ENCODE measurements at regions not wholly inside any gene's neighbourhood (a gene's known extent, or its start where the extent isn't known, plus 50 kb on each side); places are given as distances from the start of the nearest gene placed in this dataset.
"Not testable (repeated sequence)": the region's sequence is repeated elsewhere in the genome, so short reads cannot be mapped to it uniquely, and the experiment has no call there.

GRCh38 chr5:4022056-4022670 is 426.5 kb downstream of the IRX1 start:
- Histone ChIP-seq H3K4me1 (no peaks in the 10 kb centered on the region), H3K4me3 (no peak overlapping the region), H3K36me3 (no peaks in the 10 kb centered on the region), H3K27ac (no peak overlapping the region), H3K27me3 (no peaks in the 10 kb centered on the region), H3K9me3 (no peaks in the 10 kb centered on the region)
- no peak for TF ChIP-seq POLR2A (IDR thresholded peaks at IDR 0.05)
- TF ChIP-seq CTCF (IDR thresholded peaks at IDR 0.05): no peak
- no peak for DNase-seq

GRCh38 chr5:4023091-4023752 is 427.6 kb downstream of the IRX1 start:
- TF ChIP-seq CTCF (IDR thresholded peaks at IDR 0.05): no peak
- TF ChIP-seq POLR2A (IDR thresholded peaks at IDR 0.05): no peak
- Histone ChIP-seq H3K27ac (no peak overlapping the region), H3K36me3 (no peaks in the 10 kb centered on the region), H3K9me3 (no peaks in the 10 kb centered on the region), H3K27me3 (no peaks in the 10 kb centered on the region), H3K4me3 (no peak overlapping the region), H3K4me1 (no peaks in the 10 kb centered on the region)
- DNase-seq: no peak

- TF ChIP-seq POLR2A (IDR thresholded peaks at IDR 0.05) (no peak), CTCF (IDR thresholded peaks at IDR 0.05) (no peak)
- Histone ChIP-seq H3K27ac (no peak overlapping the region), H3K9me3 (no peaks in the 10 kb centered on the region), H3K27me3 (no peaks in the 10 kb centered on the region), H3K4me3 (no peak overlapping the region), H3K4me1 (no peaks in the 10 kb centered on the region), H3K36me3 (no peaks in the 10 kb centered on the region)
- no peak for DNase-seq
These were observed 428.2 kb downstream of the IRX1 start for GRCh38 chr5:4023753-4024335.

GRCh38 chr5:4027088-4027734 is 431.6 kb downstream of the IRX1 start:
- H3K9me3 ChIP-seq: no peaks in the 10 kb centered on the region
- no peak for DNase-seq
- TF ChIP-seq POLR2A (IDR thresholded peaks at IDR 0.05) (no peak), CTCF (IDR thresholded peaks at IDR 0.05) (no peak)
- H3K4me1 ChIP-seq: no peaks in the 10 kb centered on the region
- H3K27ac ChIP-seq: no peak overlapping the region
- no peaks in the 10 kb centered on the region for H3K36me3 ChIP-seq
- no peaks in the 10 kb centered on the region for H3K27me3 ChIP-seq
- H3K4me3 ChIP-seq: no peak overlapping the region

- Histone ChIP-seq H3K27ac (no peak overlapping the region), H3K27me3 (no peaks in the 10 kb centered on the region), H3K36me3 (no peaks in the 10 kb centered on the region), H3K9me3 (no peaks in the 10 kb centered on the region), H3K4me1 (no peaks in the 10 kb centered on the region), H3K4me3 (no peak overlapping the region)
- TF ChIP-seq POLR2A (IDR thresholded peaks at IDR 0.05): no peak
- TF ChIP-seq CTCF (IDR thresholded peaks at IDR 0.05): no peak
- no peak for DNase-seq
These were observed 432.8 kb downstream of the IRX1 start for GRCh38 chr5:4028384-4028783.

GRCh38 chr5:4033546-4033945 is 437.9 kb downstream of the IRX1 start:
- H3K27ac ChIP-seq, H3K36me3 ChIP-seq: not testable (repeated sequence)

More at GRCh38 chr5:4033546-4033945, 437.9 kb downstream of the IRX1 start:
- not testable (repeated sequence) for H3K27me3 ChIP-seq, DNase-seq, H3K4me1 ChIP-seq, H3K4me3 ChIP-seq, H3K9me3 ChIP-seq

Data from Peyer's patch (tissue), 4 donors.